ENCODE measurements at regions not wholly inside any gene's neighbourhood (a gene's known extent, or its start where the extent isn't known, plus 50 kb on each side); places are given as distances from the start of the nearest gene placed in this dataset.

DNA sequence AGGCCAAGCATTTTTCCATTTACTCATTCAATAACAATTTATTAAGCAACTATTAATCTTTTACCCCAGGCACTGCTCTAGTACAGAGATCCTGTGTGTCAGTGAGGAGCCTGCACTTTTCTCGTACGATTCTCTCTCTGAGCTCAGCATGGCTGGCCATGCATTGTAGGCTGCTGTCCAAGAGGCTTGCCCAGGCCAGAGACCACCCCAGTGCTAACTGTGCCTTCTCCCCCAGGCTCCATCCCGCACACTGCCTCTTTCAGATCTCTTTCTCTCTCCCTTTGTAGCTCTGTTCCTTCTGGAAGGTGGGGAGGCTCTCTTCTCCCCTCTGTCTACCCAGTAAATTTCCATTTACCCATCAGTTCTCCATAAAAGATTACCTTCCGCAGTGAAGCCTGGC lies 101.0 kb upstream of the IKZF1 start:
- no peak overlapping the region for H3K4me3 ChIP-seq
- no peak overlapping the region for H3K27ac ChIP-seq (ENCODE audit: control insufficient read depth, insufficient read depth)
- no peak overlapping the region for H3K4me2 ChIP-seq (ENCODE audit: control insufficient read depth, insufficient read depth)
- ChIA-PET RAD21 (ENCODE audit: unreplicated experiment) (interaction anchor here (0.7 to 6.8 kb wide), 13 partner anchors 12 to 220 kb away, joined by 3 to 135 read pairs (median 4); no protein-coding TSS in a partner anchor), CTCF (interaction anchor here (0.8 to 10.3 kb wide), 11 partner anchors 23 to 265 kb away, joined by 3 to 257 read pairs (median 6); no protein-coding TSS in a partner anchor), POLR2A (interaction anchor here (0.6 to 1.0 kb wide), 2 partner anchors 166 to 200 kb away, joined by 3 read pairs; no protein-coding TSS in a partner anchor), SMC1A (ENCODE audit: uncharacterized antibody, unreplicated experiment) (interaction anchor here (0.9 to 16.6 kb wide), 17 partner anchors 17 to 430 kb away, joined by 3 to 274 read pairs (median 3); no protein-coding TSS in a partner anchor)
- no peak overlapping the region for H2AFZ ChIP-seq (ENCODE audit: control insufficient read depth, low read depth, low read length)
- 74% methylated on average over 4 of the region's 4 CpGs for WGBS (ENCODE audit: insufficient coverage, insufficient replicate concordance, low lambda C conversion rate, missing lambda C conversion rate)
- H3K4me1 ChIP-seq (ENCODE audit: control insufficient read depth, insufficient read depth, low read length) = no peaks in the 10 kb centered on the region
- no peaks in the 10 kb centered on the region for H3K36me3 ChIP-seq (ENCODE audit: control insufficient read depth in 2 of 2, insufficient read depth in 2 of 2, low read length in 1 of 2)
- TF ChIP-seq CTCF (IDR thresholded peaks at IDR 0.05 in 2 of 3, conservative IDR thresholded peaks at IDR 0.05 in 1 of 3; ENCODE audit: control insufficient read depth in 2 of 3, extremely low read depth in 1 of 3, insufficient read depth in 1 of 3, low read depth in 3 of 3, low read length in 3 of 3) (no peak), CBX3 (IDR thresholded peaks at IDR 0.05; ENCODE audit: borderline replicate concordance, low read depth) (no peak), YY1 (IDR thresholded peaks at IDR 0.05; ENCODE audit: low read depth, low read length) (no peak), CHD2 (IDR thresholded peaks at IDR 0.05; ENCODE audit: borderline replicate concordance, low read depth, low read length) (no peak), RAD51 (IDR thresholded peaks at IDR 0.05) (no peak), ATF2 (IDR thresholded peaks at IDR 0.05; ENCODE audit: low read length) (no peak), ZBTB40 (IDR thresholded peaks at IDR 0.05; ENCODE audit: borderline replicate concordance) (no peak), EED (IDR thresholded peaks at IDR 0.05; ENCODE audit: low read depth) (no peak), ZNF384 (IDR thresholded peaks at IDR 0.05; ENCODE audit: borderline replicate concordance, low read depth, low read length) (no peak)
- TF ChIP-seq, protein P1, sequence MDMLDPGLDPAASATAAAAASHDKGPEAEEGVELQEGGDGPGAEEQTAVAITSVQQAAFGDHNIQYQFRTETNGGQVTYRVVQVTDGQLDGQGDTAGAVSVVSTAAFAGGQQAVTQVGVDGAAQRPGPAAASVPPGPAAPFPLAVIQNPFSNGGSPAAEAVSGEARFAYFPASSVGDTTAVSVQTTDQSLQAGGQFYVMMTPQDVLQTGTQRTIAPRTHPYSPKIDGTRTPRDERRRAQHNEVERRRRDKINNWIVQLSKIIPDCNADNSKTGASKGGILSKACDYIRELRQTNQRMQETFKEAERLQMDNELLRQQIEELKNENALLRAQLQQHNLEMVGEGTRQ (IDR thresholded peaks at IDR 0.05; ENCODE audit: borderline replicate concordance, low read depth, low read length) = no peak
- no peaks in the 10 kb centered on the region; the same call in 2 of the 3 replicates for H3K9me3 ChIP-seq (replicated peaks; ENCODE audit: control insufficient read depth, insufficient read depth, low read length)
- no peaks in the 10 kb centered on the region for H4K20me1 ChIP-seq (ENCODE audit: control insufficient read depth, insufficient read depth)
- ATAC-seq = no peak
- intact Hi-C loops (cut with micrococcal nuclease; ENCODE audit: unreplicated experiment) = loop anchor here (10.0 kb wide), 1 partner anchor 431 kb away; no protein-coding TSS in a partner anchor
- in situ Hi-C loops (cut with MboI) = loop anchor here (5.0 to 10.0 kb wide), 3 partner anchors 169 to 951 kb away; no protein-coding TSS in a partner anchor
- no peak for DNase-seq (ENCODE audit: low read depth, low spot score)
- H3K79me2 ChIP-seq (ENCODE audit: control insufficient read depth, insufficient read depth, low read length) = no peaks in the 10 kb centered on the region
- BruUV-seq (replicated peaks) = no TSS peak
- no peak for FAIRE-seq
- no peak overlapping the region for H3K9ac ChIP-seq (ENCODE audit: control insufficient read depth, insufficient read depth, low read length)
- H3K27me3 ChIP-seq (replicated peaks in 1 of 2; ENCODE audit: control insufficient read depth in 2 of 2, insufficient read depth in 2 of 2, low read length in 1 of 2) = no peaks in the 10 kb centered on the region

All from GM12878 (cell line).